Ovary (tissue), 3 donors: ENCODE measurements at regions not wholly inside any gene's neighbourhood (a gene's known extent, or its start where the extent isn't known, plus 50 kb on each side); places are given as distances from the start of the nearest gene placed in this dataset.

Experiments used
- CTCF ChIP-seq, 3 donors: fragments of 450-650 bp in 2 of 3; fragments of 200-600 bp in 1 of 3; IDR thresholded peaks; one replicate each; pipeline versions ENCODE4 v1.5.1 to v1.8.0; 2016 to 2022; ENCODE audit warnings: antibody characterized with exemption in 3 of 3, mild to moderate bottlenecking in 1 of 3
- EP300 ChIP-seq: sonication (generic); formaldehyde crosslinking; IDR thresholded peaks from one replicate; pipeline ENCODE4 v1.6.1; 2017; ENCODE audit warnings: antibody characterized with exemption
- POLR2A ChIP-seq: fragments of 450-650 bp; IDR thresholded peaks from one replicate; pipeline ENCODE4 v1.6.1; 2017; ENCODE audit warnings: antibody characterized with exemption, mild to moderate bottlenecking, moderate library complexity
- donor health status: DM: no; HTN: no; CAD: no.

- no peak for TF ChIP-seq POLR2A
- TF ChIP-seq CTCF (IDR thresholded peaks at IDR 0.05): no peak
- no peak for TF ChIP-seq EP300
Observed at GRCh38 chr1:232327899-232328298, 302.0 kb downstream of the SIPA1L2 start.
